ENCODE measurements at regions not wholly inside any gene's neighbourhood (a gene's known extent, or its start where the extent isn't known, plus 50 kb on each side); places are given as distances from the start of the nearest gene placed in this dataset.

GRCh38 chr16:35868630-35869029, 2409.2 kb downstream of the TP53TG3F start:
- TF ChIP-seq CTCF (IDR thresholded peaks at IDR 0.05) (no peak), POLR2A (IDR thresholded peaks at IDR 0.05) (no peak)

All from prostate gland (tissue), 2 donors.